NCI-H187 (cell line): ENCODE measurements at regions not wholly inside any gene's neighbourhood (a gene's known extent, or its start where the extent isn't known, plus 50 kb on each side); places are given as distances from the start of the nearest gene placed in this dataset.

Experiments used
- DNase-seq, 2 experiments: peaks; one replicate each; lab custom pipeline; 2025; lab: John Stamatoyannopoulos, UW

DNA sequence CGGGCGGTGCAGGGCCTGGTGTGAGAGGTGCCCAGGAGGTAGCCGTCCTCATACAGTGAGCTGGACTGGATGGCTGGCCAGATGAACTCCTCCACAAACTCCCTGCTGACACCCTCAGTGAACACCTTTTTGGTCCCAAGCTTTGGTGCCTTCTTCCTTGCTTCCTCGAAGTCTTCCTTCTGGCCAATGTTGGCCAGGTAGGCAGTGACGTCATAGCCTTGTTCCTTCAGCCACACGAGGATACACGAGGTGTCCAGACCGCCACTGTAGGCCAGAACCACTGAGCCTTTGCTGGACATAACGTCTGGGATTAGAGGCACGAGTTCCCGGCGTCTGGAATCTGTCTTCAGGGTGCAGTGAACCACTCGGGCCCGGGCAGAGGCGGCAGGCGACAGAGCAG, 206.8 kb upstream of the SP4 start:
- DNase-seq = no peak

DNA sequence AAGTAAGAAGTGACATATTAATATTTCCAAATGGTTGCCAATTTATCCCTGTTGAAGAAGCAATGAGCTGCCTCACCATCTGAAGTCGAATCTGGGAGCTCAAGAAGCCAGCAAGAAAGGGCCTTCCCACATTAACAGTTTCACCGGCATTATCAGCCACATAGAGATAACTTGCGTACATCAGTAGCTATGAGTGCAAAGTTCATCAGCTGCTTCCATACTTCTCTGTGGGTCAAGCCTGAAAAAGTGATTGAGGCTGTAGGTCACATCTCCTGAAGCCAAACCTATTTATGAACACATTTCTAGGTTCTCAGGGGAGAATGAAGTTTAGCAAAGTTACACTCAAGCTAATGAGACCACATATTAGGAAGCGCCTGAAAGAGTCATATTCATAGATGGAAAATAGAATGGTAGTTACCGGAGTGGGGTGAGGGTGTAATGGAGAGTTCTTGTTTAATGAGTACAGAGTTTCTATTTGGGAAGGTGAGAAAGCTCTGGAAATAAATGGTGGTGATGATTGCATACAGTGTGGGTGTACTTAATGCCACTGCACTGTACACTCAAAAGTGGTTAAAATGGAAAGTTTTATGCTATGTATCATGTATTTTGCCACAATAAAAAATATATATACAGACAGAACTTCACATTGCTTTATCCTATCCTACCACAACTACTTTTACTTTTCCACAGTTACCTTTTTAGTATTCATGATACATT, 189.3 kb upstream of the SP4 start:
- DNase-seq = no peak

DNA sequence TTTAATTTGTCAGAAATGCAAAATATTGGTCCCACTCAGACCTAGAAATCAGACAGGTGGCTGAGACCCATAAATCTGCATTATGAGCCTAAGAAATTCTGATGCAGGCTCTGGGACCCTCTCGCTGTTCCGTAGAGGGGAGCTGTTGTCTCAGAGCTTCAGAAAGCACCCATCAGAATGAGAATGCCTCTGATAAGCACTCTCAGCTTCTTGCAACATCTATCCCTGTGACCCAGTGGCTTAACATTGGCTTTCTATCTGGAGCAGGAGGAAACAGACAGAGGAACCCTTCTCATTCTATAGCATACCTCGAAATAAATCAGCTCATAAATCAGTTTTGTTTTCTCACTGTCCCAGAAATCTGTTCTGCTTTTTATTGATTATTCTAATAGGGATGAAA, 184.6 kb upstream of the SP4 start:
- no peak for DNase-seq

- DNase-seq = no peak
Observed at GRCh38 chr7:21251151-21251800, 176.6 kb upstream of the SP4 start.

- DNase-seq = peak; percentile 26 to 30
Observed at GRCh38 chr7:21253740-21254687, 173.9 kb upstream of the SP4 start.

GRCh38 chr7:21256310-21256877, 171.5 kb upstream of the SP4 start:
- no peak for DNase-seq

DNA sequence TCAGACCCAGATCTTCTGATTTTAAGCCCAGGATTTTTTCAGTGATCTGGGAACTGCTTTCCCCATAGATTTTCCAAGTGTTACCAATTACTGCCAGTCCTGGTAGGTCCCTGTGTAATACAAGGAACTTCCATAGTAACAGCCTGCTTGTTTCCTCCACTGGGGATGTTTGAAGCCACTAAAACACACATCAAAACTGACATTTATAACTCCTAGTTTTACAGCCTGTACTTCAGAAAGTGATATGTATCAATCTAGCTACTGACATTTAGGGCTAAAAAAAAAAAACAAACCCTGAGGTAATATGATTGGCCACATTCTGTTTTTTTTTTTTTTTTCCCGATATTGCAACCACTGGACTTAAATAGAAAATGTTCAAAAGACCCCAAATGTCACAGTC, 166.9 kb upstream of the SP4 start:
- no peak for DNase-seq

DNA sequence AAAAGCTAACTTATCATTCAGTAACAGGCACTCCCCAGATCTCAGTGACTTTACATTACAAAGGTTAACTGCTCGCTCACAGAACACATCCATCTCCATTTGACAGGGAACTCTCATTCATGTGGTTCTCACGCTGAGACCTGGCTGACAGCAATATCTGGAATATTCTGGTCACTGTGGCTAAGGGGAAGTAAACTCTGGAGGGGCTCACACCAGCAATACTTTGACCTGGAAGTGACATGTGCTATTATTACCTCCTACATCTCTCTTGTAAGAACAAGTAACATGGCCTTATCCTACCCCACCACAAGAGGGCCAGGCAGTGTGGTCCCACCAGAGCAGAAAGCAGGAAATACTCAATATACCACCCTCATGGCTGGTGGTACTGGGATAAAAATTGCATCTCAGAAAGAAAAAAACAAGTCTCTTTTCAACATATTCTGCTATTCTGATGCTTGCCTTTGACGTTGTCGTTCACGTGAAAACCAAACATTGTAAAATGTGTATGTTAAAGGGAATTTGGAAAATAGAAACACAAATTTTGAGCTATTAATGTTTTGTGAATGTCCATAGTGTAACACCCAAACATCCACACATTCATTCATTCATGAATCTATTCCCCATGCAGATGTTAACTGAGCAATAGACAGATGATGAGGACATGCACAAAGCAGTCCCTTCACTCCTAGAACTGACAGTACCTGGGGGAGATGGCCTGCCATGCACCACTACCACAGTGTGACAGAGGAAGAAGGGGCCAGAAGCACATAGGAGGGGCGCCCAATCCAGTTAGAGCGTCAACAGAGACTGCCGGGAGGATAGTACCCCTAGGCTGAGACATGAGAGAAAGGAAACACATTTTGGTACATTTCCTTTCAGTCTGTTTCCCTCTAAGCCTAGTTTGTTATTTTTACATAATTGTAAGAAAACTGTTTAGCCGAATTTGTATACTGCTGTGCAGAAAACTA, 166.0 kb upstream of the SP4 start:
- no peak for DNase-seq

DNA sequence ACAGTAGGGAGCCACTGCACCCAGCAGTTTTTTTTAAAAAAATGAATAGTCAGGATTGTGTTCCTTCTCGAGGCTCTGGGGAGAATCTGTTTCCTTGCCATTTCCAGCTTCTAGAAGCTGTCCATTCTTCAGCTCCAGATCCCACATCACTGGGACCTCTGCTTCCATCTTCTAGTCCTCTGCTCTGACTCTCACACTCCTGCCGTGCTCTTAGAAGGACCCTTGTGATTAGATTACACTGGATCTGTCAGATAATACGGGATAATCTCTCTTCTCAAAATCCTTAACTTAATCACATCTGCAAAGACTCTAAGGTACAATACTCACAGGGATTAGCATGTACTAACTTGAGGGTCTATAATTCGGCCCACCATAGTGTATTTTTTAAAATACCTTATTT, 158.9 kb upstream of the SP4 start:
- no peak for DNase-seq

- no peak for DNase-seq
Observed at GRCh38 chr7:21276471-21277035, 151.3 kb upstream of the SP4 start.

GRCh38 chr7:21278944-21279343, 148.9 kb upstream of the SP4 start:
- DNase-seq = no peak

GRCh38 chr7:21281193-21281592, 146.7 kb upstream of the SP4 start:
- DNase-seq = no peak

- no peak for DNase-seq
Observed at GRCh38 chr7:21293771-21294170, 134.1 kb upstream of the SP4 start.

- DNase-seq = no peak
Observed at GRCh38 chr7:21299766-21300165, 128.1 kb upstream of the SP4 start.

DNA sequence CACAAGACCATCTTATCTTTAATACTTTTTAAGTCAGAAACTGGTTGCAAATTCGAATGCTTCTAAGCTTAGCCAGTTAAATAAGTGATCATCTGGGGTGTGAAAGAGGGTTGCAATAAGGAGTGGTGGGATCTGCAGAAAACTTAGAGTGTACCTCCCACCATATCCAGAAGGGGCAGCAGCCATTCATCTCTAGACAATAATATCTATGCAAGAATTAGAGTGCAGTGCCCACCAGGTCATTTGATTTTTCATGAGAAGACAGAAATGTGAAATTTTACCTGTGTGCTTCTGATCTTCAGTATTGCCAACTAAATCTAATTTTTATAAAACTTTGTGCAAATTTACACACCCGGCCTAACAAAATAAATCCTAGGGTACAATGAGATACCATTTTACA, 127.2 kb upstream of the SP4 start:
- no peak for DNase-seq

DNA sequence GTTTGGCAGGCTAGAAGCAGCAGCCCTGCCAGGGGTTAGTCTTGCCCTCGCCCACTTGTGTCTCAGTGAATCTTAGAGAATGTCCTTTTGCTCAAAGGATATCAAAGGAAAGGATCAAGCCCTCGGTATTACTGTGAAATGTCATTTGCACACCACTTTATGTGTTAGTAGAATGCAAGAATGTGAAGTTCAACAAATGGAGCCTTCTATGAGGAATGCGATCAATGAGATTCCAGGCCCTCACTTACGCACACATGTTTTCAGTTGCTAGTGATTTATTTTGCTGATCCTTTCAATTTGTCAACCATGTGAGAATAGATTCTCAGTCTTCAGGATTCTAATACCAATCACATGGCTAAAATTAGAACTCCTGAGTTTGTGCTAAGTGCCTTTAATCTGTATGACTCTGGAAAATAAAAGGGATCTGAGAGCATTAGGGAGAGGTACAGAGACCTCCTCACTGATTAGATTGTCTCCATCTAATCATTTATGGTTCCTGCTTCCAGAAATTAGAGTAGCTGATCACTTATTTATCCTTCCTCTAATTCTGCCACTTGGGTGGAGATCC, 123.0 kb upstream of the SP4 start:
- no peak for DNase-seq

- no peak for DNase-seq
Observed at GRCh38 chr7:21305455-21306235, 122.2 kb upstream of the SP4 start.

- DNase-seq = no peak
Observed at GRCh38 chr7:21314954-21315353, 112.9 kb upstream of the SP4 start.

DNA sequence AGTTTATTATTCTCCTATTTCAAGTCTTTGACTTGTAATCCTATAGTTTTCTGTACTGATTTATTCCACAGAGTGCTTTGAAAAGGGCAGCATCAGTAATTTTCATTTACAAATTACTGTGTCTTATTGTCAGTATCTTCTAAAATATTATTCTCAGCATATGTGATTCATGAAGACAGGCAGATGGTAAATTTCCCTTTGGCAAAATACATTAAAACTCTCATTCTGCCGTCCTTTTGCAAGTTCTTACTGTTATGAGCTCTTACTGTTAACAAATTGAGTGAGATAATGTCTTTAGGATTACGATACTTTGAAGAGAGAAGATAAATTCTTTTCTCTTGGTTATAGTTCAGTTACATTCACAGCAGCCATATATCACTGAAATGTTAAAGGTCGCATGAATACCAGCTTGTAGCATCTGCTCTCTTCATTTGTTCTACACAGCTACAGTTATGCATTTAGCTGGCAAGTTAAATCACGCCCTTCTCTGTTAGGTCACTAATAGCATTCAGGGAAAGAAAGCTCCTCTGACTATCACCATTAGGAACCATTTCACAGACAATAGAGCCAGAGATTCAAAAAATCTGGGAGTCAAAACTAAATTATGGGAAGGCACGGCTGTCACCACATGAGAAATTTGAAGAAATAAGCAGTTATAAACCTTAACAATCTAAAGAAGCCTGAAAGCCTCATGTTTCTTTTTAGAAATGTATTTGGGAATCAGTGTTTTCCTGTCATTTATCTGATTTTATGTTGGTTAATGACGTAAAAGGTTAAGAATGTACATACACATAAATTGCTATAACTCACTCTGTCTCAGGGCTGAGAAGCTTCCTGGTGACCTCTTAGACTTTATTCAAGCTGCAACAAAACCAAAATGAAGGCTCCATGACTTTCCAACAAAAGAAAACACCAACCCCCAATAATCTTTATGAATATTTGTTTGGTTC, 109.6 kb upstream of the SP4 start:
- no peak for DNase-seq
